ENCODE measurements at regions not wholly inside any gene's neighbourhood (a gene's known extent, or its start where the extent isn't known, plus 50 kb on each side); places are given as distances from the start of the nearest gene placed in this dataset.

GRCh38 chr14:26959972-26960660 lies 362.3 kb upstream of the NOVA1 start:
- H2AFZ ChIP-seq (ENCODE audit: low read depth, low read length) = no peak overlapping the region
- H3K4me1 ChIP-seq (ENCODE audit: insufficient read depth, low read length) = no peaks in the 10 kb centered on the region
- H3K4me3 ChIP-seq (ENCODE audit: low read depth in 1 of 2, low read length in 2 of 2) = no peak overlapping the region
- ATAC-seq (ENCODE audit: insufficient read depth, low read depth) (no peak), DNase-seq (no peak)
- H3K27ac ChIP-seq (ENCODE audit: low read length) = no peak overlapping the region
- H3K79me2 ChIP-seq (ENCODE audit: insufficient read depth, low read length) = no peaks in the 10 kb centered on the region
- TF ChIP-seq CTCF (IDR thresholded peaks at IDR 0.05; ENCODE audit: borderline replicate concordance, extremely low read depth, low read length, poor library complexity, severe bottlenecking) (no peak), EZH2 (IDR thresholded peaks at IDR 0.05; ENCODE audit: borderline replicate concordance, low read depth, low read length, severe bottlenecking) (no peak)
- no peak overlapping the region for H3K9ac ChIP-seq (ENCODE audit: low read depth, low read length)
- no peaks in the 10 kb centered on the region for H3K27me3 ChIP-seq (ENCODE audit: insufficient read depth, low read length, poor library complexity)
- no peaks in the 10 kb centered on the region for H3K9me3 ChIP-seq (ENCODE audit: insufficient read depth, low read length, severe bottlenecking)
- H3K36me3 ChIP-seq (ENCODE audit: insufficient read depth, low read length) = no peaks in the 10 kb centered on the region
- H3K4me2 ChIP-seq (ENCODE audit: insufficient read depth, low read length) = no peak overlapping the region
- no peaks in the 10 kb centered on the region for H4K20me1 ChIP-seq (ENCODE audit: insufficient read depth, low read length)

- H3K9me3 ChIP-seq (ENCODE audit: insufficient read depth, low read length, severe bottlenecking) = no peaks in the 10 kb centered on the region
- H3K79me2 ChIP-seq (ENCODE audit: insufficient read depth, low read length) = no peaks in the 10 kb centered on the region
- H3K4me3 ChIP-seq (ENCODE audit: low read depth in 1 of 2, low read length in 2 of 2) = no peak overlapping the region
- H3K27ac ChIP-seq (ENCODE audit: low read length) = no peak overlapping the region
- H4K20me1 ChIP-seq (ENCODE audit: insufficient read depth, low read length) = no peaks in the 10 kb centered on the region
- H3K4me1 ChIP-seq (ENCODE audit: insufficient read depth, low read length) = no peaks in the 10 kb centered on the region
- no peak overlapping the region for H3K4me2 ChIP-seq (ENCODE audit: insufficient read depth, low read length)
- no peaks in the 10 kb centered on the region for H3K36me3 ChIP-seq (ENCODE audit: insufficient read depth, low read length)
- TF ChIP-seq CTCF (IDR thresholded peaks at IDR 0.05; ENCODE audit: borderline replicate concordance, extremely low read depth, low read length, poor library complexity, severe bottlenecking) (no peak), EZH2 (IDR thresholded peaks at IDR 0.05; ENCODE audit: borderline replicate concordance, low read depth, low read length, severe bottlenecking) (no peak)
- DNase-seq (no peak), ATAC-seq (ENCODE audit: insufficient read depth, low read depth) (no peak)
- H3K27me3 ChIP-seq (ENCODE audit: insufficient read depth, low read length, poor library complexity) = no peaks in the 10 kb centered on the region
- H2AFZ ChIP-seq (ENCODE audit: low read depth, low read length) = no peak overlapping the region
- H3K9ac ChIP-seq (ENCODE audit: low read depth, low read length) = no peak overlapping the region
Measured at GRCh38 chr14:26963711-26964110, 365.9 kb upstream of the NOVA1 start.

DNA sequence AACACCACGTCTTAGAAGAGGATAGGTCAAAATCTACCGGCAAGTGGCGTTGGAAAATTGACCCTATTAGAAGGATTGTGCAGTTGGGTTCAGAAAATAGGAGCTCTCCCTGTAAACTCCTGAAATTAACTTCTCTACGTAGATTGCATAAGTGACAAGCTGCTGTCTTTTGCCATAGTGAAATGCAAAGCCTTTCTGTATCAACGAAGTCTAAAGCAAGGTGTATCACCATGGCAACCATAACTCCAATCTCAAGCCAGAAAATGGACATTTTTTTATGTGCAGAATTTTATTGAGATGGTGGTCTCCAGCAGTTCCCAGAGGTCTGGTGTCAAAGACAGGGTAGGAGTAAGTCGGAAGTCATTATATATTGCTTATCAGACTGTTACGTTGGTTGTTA lies 367.7 kb upstream of the NOVA1 start:
- Histone ChIP-seq H3K4me1 (ENCODE audit: insufficient read depth, low read length) (no peaks in the 10 kb centered on the region), H3K36me3 (ENCODE audit: insufficient read depth, low read length) (no peaks in the 10 kb centered on the region), H3K4me2 (ENCODE audit: insufficient read depth, low read length) (no peak overlapping the region), H3K27me3 (ENCODE audit: insufficient read depth, low read length, poor library complexity) (no peaks in the 10 kb centered on the region), H3K9me3 (ENCODE audit: insufficient read depth, low read length, severe bottlenecking) (no peaks in the 10 kb centered on the region), H3K79me2 (ENCODE audit: insufficient read depth, low read length) (no peaks in the 10 kb centered on the region), H2AFZ (ENCODE audit: low read depth, low read length) (no peak overlapping the region), H3K27ac (ENCODE audit: low read length) (no peak overlapping the region), H4K20me1 (ENCODE audit: insufficient read depth, low read length) (no peaks in the 10 kb centered on the region), H3K9ac (ENCODE audit: low read depth, low read length) (no peak overlapping the region), H3K4me3 (ENCODE audit: low read depth in 1 of 2, low read length in 2 of 2) (no peak overlapping the region)
- TF ChIP-seq EZH2 (IDR thresholded peaks at IDR 0.05; ENCODE audit: borderline replicate concordance, low read depth, low read length, severe bottlenecking) (no peak), CTCF (IDR thresholded peaks at IDR 0.05; ENCODE audit: borderline replicate concordance, extremely low read depth, low read length, poor library complexity, severe bottlenecking) (no peak)
- ATAC-seq (ENCODE audit: insufficient read depth, low read depth) (no peak), DNase-seq (no peak)
